Gastrocnemius medialis (tissue), 4 donors: ENCODE measurements at regions not wholly inside any gene's neighbourhood (a gene's known extent, or its start where the extent isn't known, plus 50 kb on each side); places are given as distances from the start of the nearest gene placed in this dataset.

ENCODE experiments used
- POLR2A ChIP-seq, 2 donors: fragments of 450-650 bp; IDR thresholded peaks; one replicate each; pipeline ENCODE4 v1.6.1; 2017; ENCODE audit warnings: antibody characterized with exemption in 2 of 2, mild to moderate bottlenecking in 2 of 2, moderate library complexity in 2 of 2
- TF ChIP-seq, protein P1 (sequence below), 5 experiments: fragments of 450-650 bp in 3 of 5; fragments of 200-600 bp in 2 of 5; sonication (generic) in 2 of 5; IDR thresholded peaks in 4 of 5; conservative IDR thresholded peaks in 1 of 5; 1 replicate in 4 of 5; 2 replicates in 1 of 5; pipeline ENCODE4 v1.5.1; 2016 to 2019; ENCODE audit warnings: antibody characterized with exemption in 5 of 5, mild to moderate bottlenecking in 3 of 5, moderate library complexity in 3 of 5

DNA sequence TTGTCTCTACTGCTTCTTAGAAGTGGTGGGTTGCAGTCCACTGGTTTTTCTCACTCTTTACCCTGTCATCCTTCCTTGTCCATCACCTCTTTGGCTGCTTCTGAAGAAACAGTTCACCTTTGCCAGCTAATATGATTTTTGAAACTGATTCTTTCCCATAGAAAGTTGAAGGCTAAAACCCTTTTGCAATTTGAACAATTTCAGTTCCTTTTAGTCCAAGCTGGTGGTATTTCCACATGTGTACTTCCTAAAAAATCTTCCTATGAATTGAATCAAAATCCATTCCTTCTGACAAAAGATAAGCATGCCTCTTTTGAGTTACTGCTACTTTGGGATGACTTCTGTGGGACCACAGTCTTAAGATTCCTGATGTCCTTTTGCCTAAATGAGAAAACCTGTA lies 210.0 kb upstream of the MAN1A1 start:
- TF ChIP-seq, protein P1, sequence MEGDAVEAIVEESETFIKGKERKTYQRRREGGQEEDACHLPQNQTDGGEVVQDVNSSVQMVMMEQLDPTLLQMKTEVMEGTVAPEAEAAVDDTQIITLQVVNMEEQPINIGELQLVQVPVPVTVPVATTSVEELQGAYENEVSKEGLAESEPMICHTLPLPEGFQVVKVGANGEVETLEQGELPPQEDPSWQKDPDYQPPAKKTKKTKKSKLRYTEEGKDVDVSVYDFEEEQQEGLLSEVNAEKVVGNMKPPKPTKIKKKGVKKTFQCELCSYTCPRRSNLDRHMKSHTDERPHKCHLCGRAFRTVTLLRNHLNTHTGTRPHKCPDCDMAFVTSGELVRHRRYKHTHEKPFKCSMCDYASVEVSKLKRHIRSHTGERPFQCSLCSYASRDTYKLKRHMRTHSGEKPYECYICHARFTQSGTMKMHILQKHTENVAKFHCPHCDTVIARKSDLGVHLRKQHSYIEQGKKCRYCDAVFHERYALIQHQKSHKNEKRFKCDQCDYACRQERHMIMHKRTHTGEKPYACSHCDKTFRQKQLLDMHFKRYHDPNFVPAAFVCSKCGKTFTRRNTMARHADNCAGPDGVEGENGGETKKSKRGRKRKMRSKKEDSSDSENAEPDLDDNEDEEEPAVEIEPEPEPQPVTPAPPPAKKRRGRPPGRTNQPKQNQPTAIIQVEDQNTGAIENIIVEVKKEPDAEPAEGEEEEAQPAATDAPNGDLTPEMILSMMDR (IDR thresholded peaks at IDR 0.05 in 4 of 5, conservative IDR thresholded peaks at IDR 0.05 in 1 of 5), result no peak
- TF ChIP-seq POLR2A (IDR thresholded peaks at IDR 0.05), result no peak
